GM23338 (cell line): ENCODE measurements at regions not wholly inside any gene's neighbourhood (a gene's known extent, or its start where the extent isn't known, plus 50 kb on each side); places are given as distances from the start of the nearest gene placed in this dataset.
A peak's percentile ranks its signal among the peaks of the same experiment; 100 is the strongest.

ENCODE experiments used
- ATAC-seq: fragments of 200-7000 bp; cut with Tn5 transposase; 3 replicates; pipeline ENCODE4 v1.9.1; 2020
- DNase-seq: peaks from one replicate; pipeline ENCODE4 v3.0.0-alpha.2; 2015; ENCODE audit warnings: low spot score
- H2AFZ ChIP-seq: fragments of 200-600 bp; sonication (generic); 2 replicates; pipeline ENCODE4 v1.8.0; 2016; ENCODE audit warnings: antibody characterized with exemption, mild to moderate bottlenecking, moderate library complexity
- H3F3A ChIP-seq: fragments of 200-600 bp; sonication (generic); replicated peaks from 2 replicates; pipeline ENCODE4 v1.8.0; 2017; ENCODE audit warnings: antibody characterized with exemption, mixed run types, low read depth
- H3K27ac ChIP-seq: fragments of 200-600 bp; sonication (generic); 2 replicates; pipeline ENCODE4 v1.6.1; 2016; ENCODE audit warnings: low read depth
- H3K27me3 ChIP-seq: fragments of 200-600 bp; sonication (generic); 2 replicates; pipeline ENCODE4 v1.8.0; 2016; ENCODE audit warnings: mild to moderate bottlenecking, mixed run types, moderate library complexity; ENCODE audit not compliant: insufficient read depth
- H3K36me3 ChIP-seq: fragments of 200-600 bp; sonication (generic); 2 replicates; pipeline ENCODE4 v1.8.0; 2016; ENCODE audit warnings: mild to moderate bottlenecking; ENCODE audit not compliant: insufficient read depth
- H3K4me1 ChIP-seq: fragments of 200-600 bp; sonication (generic); 2 replicates; pipeline ENCODE4 v1.8.0; 2016; ENCODE audit warnings: mild to moderate bottlenecking, moderate library complexity; ENCODE audit not compliant: insufficient read depth
- H3K4me2 ChIP-seq: fragments of 200-600 bp; sonication (generic); 2 replicates; pipeline ENCODE4 v1.7.1; 2017; ENCODE audit warnings: mixed run types
- H3K4me3 ChIP-seq: fragments of 200-600 bp; sonication (generic); 2 replicates; pipeline ENCODE4 v1.6.1; 2016; ENCODE audit warnings: mixed run types
- H3K79me2 ChIP-seq: fragments of 200-600 bp; sonication (generic); replicated peaks from 2 replicates; pipeline ENCODE4 v1.8.0; 2017; ENCODE audit warnings: mild to moderate bottlenecking; ENCODE audit not compliant: insufficient read depth
- H3K9me2 ChIP-seq: fragments of 200-600 bp; sonication (generic); 2 replicates; pipeline ENCODE4 v1.8.0; 2017; ENCODE audit not compliant: insufficient read depth
- H4K20me1 ChIP-seq: fragments of 200-600 bp; sonication (generic); replicated peaks from 2 replicates; pipeline ENCODE4 v1.8.0; 2017; ENCODE audit warnings: mild to moderate bottlenecking; ENCODE audit not compliant: insufficient read depth
- H3K27ac Mint-ChIP-seq: 2 replicates; pipeline ENCODE4 v1.8.0; 2020; ENCODE audit warnings: inconsistent platforms, mild to moderate bottlenecking, moderate library complexity, mixed read lengths
- H3K27me3 Mint-ChIP-seq: 3 replicates; pipeline ENCODE4 v1.8.0; 2022; ENCODE audit warnings: low read depth, mild to moderate bottlenecking, moderate library complexity, mixed read lengths, inconsistent platforms; ENCODE audit not compliant: insufficient read depth, poor library complexity
- H3K36me3 Mint-ChIP-seq: 3 replicates; pipeline ENCODE4 v1.8.0; 2021; ENCODE audit warnings: low read depth, mild to moderate bottlenecking, inconsistent platforms, moderate library complexity, mixed read lengths
- H3K4me1 Mint-ChIP-seq: 3 replicates; pipeline ENCODE4 v1.8.0; 2020; ENCODE audit warnings: mild to moderate bottlenecking, inconsistent platforms, mixed read lengths
- H3K4me3 Mint-ChIP-seq: 3 replicates; pipeline ENCODE4 v1.8.0; 2021; ENCODE audit warnings: moderate library complexity, mild to moderate bottlenecking, inconsistent platforms, mixed read lengths
- H3K9me3 Mint-ChIP-seq: 3 replicates; pipeline ENCODE4 v1.8.0; 2020; ENCODE audit warnings: moderate library complexity, mild to moderate bottlenecking, inconsistent platforms, mixed read lengths
- CREB1 ChIP-seq: fragments of 250-450 bp; sonication (Bioruptor Pico); IDR thresholded peaks from 2 replicates; pipeline ENCODE4 v1.5.0; 2020; ENCODE audit warnings: low read depth, mild to moderate bottlenecking, moderate library complexity
- CTCF ChIP-seq, 2 experiments: fragments of 200-600 bp in 1 of 2; sonication (generic) in 1 of 2; conservative IDR thresholded peaks; 2 replicates each; pipeline versions ENCODE4 v1.5.1 to v1.6.1; 2016 to 2017; ENCODE audit warnings: antibody characterized with exemption in 2 of 2, low read depth in 2 of 2, mild to moderate bottlenecking in 2 of 2, moderate library complexity in 1 of 2
- EZH2 ChIP-seq: fragments of 200-600 bp; sonication (generic); IDR thresholded peaks from one replicate; pipeline ENCODE4 v1.8.0; 2017; ENCODE audit warnings: antibody characterized with exemption, mild to moderate bottlenecking, low read depth; ENCODE audit not compliant: unreplicated experiment

GRCh38 chr2:185978634-185979407 is 240.2 kb downstream of the FSIP2 start:
- Histone ChIP-seq H3K4me2 (no peak overlapping the region), H3F3A (no peaks in the 10 kb centered on the region), H4K20me1 (no peaks in the 10 kb centered on the region), H2AFZ (no peak overlapping the region), H3K9me2 (no peaks in the 10 kb centered on the region), H3K4me3 (no peak overlapping the region), H3K27me3 (no peaks in the 10 kb centered on the region), H3K36me3 (no peaks in the 10 kb centered on the region), H3K4me1 (no peaks in the 10 kb centered on the region), H3K27ac (no peak overlapping the region), H3K79me2 (no peaks in the 10 kb centered on the region)
- 0 out of 3 replicates have a peak, but pooled peaks cover 3% of the 10 kb centered on the region for H3K9me3 Mint-ChIP-seq
- DNase-seq = no peak
- TF ChIP-seq CREB1 (no peak), EZH2 (no peak), CTCF (conservative IDR thresholded peaks at IDR 0.05; ENCODE audit: low read depth in 2 of 2) (no peak)
- H3K27ac Mint-ChIP-seq = no peak overlapping the region
- no peak overlapping the region for H3K4me3 Mint-ChIP-seq
- H3K27me3 Mint-ChIP-seq = no peaks in the 10 kb centered on the region
- no peaks in the 10 kb centered on the region; the same call in 1 of the 3 replicates for H3K36me3 Mint-ChIP-seq
- H3K4me1 Mint-ChIP-seq = no peaks in the 10 kb centered on the region
- no peak for ATAC-seq

GRCh38 chr2:185979546-185980071 is 241.0 kb downstream of the FSIP2 start:
- peak; percentile 75 for ATAC-seq
- no peak overlapping the region; the same call in 1 of the 2 replicates for H2AFZ ChIP-seq
- no peak overlapping the region for H3K27ac ChIP-seq

More at GRCh38 chr2:185979546-185980071, 241.0 kb downstream of the FSIP2 start:
- no peak overlapping the region for H3K4me3 ChIP-seq
- H3K4me1 ChIP-seq = no peaks in the 10 kb centered on the region
- no peak for TF ChIP-seq EZH2
- peak; percentile 52 to 77 for TF ChIP-seq CTCF (conservative IDR thresholded peaks at IDR 0.05; ENCODE audit: low read depth in 2 of 2)
- H3K9me2 ChIP-seq = no peaks in the 10 kb centered on the region
- Mint-ChIP-seq H3K4me1 (no peaks in the 10 kb centered on the region), H3K27ac (peak overlapping the region; percentile 28; the same call in 1 of the 2 replicates), H3K27me3 (no peaks in the 10 kb centered on the region), H3K36me3 (no peaks in the 10 kb centered on the region), H3K9me3 (no peaks in the 10 kb centered on the region), H3K4me3 (no peak overlapping the region)
- no peaks in the 10 kb centered on the region for H3F3A ChIP-seq
- H3K27me3 ChIP-seq = no peaks in the 10 kb centered on the region
- no peaks in the 10 kb centered on the region for H3K79me2 ChIP-seq
- no peaks in the 10 kb centered on the region for H3K36me3 ChIP-seq
- no peak overlapping the region for H3K4me2 ChIP-seq
- DNase-seq = peak; percentile 34
- no peaks in the 10 kb centered on the region for H4K20me1 ChIP-seq
